ENCODE measurements at regions not wholly inside any gene's neighbourhood (a gene's known extent, or its start where the extent isn't known, plus 50 kb on each side); places are given as distances from the start of the nearest gene placed in this dataset.

DNA sequence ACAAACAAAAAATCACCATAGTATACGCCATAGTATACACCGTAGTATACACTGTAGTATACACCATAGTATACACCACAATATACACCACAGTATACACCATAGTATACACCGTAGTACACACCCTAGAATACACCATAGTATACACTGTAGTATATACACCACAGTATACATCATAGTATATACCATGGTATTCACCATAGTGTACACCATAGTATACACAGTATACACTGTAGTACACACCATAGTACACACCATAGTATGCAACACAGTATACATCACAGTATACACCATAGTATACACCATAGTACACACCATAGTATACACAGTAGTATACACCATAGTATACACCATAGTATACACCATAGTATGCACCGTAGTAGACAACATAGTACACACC lies 157.6 kb upstream of the ADARB2 start:
- Mint-ChIP-seq H3K4me3 (no peak overlapping the region), H3K27ac (no peak overlapping the region), H3K36me3 (ENCODE audit: insufficient read depth in 1 of 3, low read depth in 3 of 3) (peaks cover 0 to 6% (median 0%) of the 10 kb centered on the region in 3 experiments; a peak in 4 of 7 replicates), H3K27me3 (ENCODE audit: low read depth) (0 out of 2 replicates have a peak, but pooled peaks cover 2% of the 10 kb centered on the region), H3K4me1 (no peaks in the 10 kb centered on the region), H3K9me3 (peaks cover 3 to 8% of the 10 kb centered on the region in 2 experiments)
- Histone ChIP-seq H4K20me1 (ENCODE audit: control insufficient read depth, insufficient read depth, insufficient read length) (no peaks in the 10 kb centered on the region), H4K8ac (replicated peaks; ENCODE audit: insufficient read length, low read depth, low read length) (no peak overlapping the region), H3K14ac (ENCODE audit: insufficient read depth, low read length) (no peak overlapping the region), H3K4ac (ENCODE audit: low read depth, low read length) (no peak overlapping the region), H4K91ac (ENCODE audit: insufficient read length, low read depth, low read length) (no peak overlapping the region), H2AFZ (ENCODE audit: low read length) (no peak overlapping the region), H2AK5ac (ENCODE audit: insufficient read length, low read length) (no peak overlapping the region), H3K4me1 (ENCODE audit: insufficient read depth, low read length) (no peaks in the 10 kb centered on the region), H3K9me3 (ENCODE audit: control insufficient read depth, low read depth, low read length) (no peaks in the 10 kb centered on the region), H2BK20ac (ENCODE audit: low read depth, low read length, poor library complexity, severe bottlenecking) (no peak overlapping the region), H3K4me2 (ENCODE audit: insufficient read depth, insufficient read length, low read length) (no peak overlapping the region), H3K79me2 (ENCODE audit: insufficient read depth, low read length) (no peaks in the 10 kb centered on the region), H2BK12ac (ENCODE audit: insufficient read length, low read depth, low read length) (no peak overlapping the region), H3K23ac (ENCODE audit: insufficient read length, low read depth, low read length) (no peak overlapping the region), H2BK5ac (ENCODE audit: insufficient read length, low read length) (no peak overlapping the region), H3K56ac (ENCODE audit: insufficient read length, low read depth, low read length) (no peak overlapping the region), H3K9ac (ENCODE audit: extremely low read depth, insufficient read length, low read length) (no peak overlapping the region), H3K18ac (ENCODE audit: insufficient read length, low read depth, low read length) (no peak overlapping the region), H2BK120ac (ENCODE audit: low read depth, low read length, poor library complexity, severe bottlenecking) (no peak overlapping the region), H3K79me1 (ENCODE audit: insufficient read depth, low read depth, low read length, poor library complexity, severe bottlenecking) (no peaks in the 10 kb centered on the region), H3K27me3 (ENCODE audit: insufficient read depth, low read length) (no peaks in the 10 kb centered on the region), H3T11ph (ENCODE audit: low read length) (no peak overlapping the region), H2BK15ac (ENCODE audit: low read depth, low read length) (no peak overlapping the region), H3K27ac (ENCODE audit: insufficient read length, low read depth, low read length) (no peak overlapping the region), H4K5ac (ENCODE audit: insufficient read length, low read depth, low read length) (no peak overlapping the region), H3K23me2 (ENCODE audit: insufficient read length, low read depth, low read length, poor library complexity, severe bottlenecking) (no peaks in the 10 kb centered on the region)
- no peak for DNase-seq
- TF ChIP-seq, protein P1, sequence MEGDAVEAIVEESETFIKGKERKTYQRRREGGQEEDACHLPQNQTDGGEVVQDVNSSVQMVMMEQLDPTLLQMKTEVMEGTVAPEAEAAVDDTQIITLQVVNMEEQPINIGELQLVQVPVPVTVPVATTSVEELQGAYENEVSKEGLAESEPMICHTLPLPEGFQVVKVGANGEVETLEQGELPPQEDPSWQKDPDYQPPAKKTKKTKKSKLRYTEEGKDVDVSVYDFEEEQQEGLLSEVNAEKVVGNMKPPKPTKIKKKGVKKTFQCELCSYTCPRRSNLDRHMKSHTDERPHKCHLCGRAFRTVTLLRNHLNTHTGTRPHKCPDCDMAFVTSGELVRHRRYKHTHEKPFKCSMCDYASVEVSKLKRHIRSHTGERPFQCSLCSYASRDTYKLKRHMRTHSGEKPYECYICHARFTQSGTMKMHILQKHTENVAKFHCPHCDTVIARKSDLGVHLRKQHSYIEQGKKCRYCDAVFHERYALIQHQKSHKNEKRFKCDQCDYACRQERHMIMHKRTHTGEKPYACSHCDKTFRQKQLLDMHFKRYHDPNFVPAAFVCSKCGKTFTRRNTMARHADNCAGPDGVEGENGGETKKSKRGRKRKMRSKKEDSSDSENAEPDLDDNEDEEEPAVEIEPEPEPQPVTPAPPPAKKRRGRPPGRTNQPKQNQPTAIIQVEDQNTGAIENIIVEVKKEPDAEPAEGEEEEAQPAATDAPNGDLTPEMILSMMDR (conservative IDR thresholded peaks at IDR 0.05): no peak
- WGBS (ENCODE audit: extremely low coverage, insufficient read length, low lambda C conversion rate): no CpG with 5 or more reads among the region's 4 CpGs
